IPS-18c (cell line): ENCODE measurements at regions not wholly inside any gene's neighbourhood (a gene's known extent, or its start where the extent isn't known, plus 50 kb on each side); places are given as distances from the start of the nearest gene placed in this dataset.
"Not testable (repeated sequence)": the region's sequence is repeated elsewhere in the genome, so short reads cannot be mapped to it uniquely, and the experiment has no call there.

Source experiments
- H3K4me3 ChIP-seq: 2 replicates; pipeline ENCODE4 v1.7.0; 2013; ENCODE audit warnings: low read depth, mild to moderate bottlenecking, low read length, moderate library complexity; ENCODE audit not compliant: insufficient read depth
- H3K9me3 ChIP-seq: one replicate; pipeline ENCODE4 v1.6.1; 2013; ENCODE audit warnings: mild to moderate bottlenecking, low read length, moderate library complexity; ENCODE audit not compliant: control insufficient read depth, insufficient read depth

DNA sequence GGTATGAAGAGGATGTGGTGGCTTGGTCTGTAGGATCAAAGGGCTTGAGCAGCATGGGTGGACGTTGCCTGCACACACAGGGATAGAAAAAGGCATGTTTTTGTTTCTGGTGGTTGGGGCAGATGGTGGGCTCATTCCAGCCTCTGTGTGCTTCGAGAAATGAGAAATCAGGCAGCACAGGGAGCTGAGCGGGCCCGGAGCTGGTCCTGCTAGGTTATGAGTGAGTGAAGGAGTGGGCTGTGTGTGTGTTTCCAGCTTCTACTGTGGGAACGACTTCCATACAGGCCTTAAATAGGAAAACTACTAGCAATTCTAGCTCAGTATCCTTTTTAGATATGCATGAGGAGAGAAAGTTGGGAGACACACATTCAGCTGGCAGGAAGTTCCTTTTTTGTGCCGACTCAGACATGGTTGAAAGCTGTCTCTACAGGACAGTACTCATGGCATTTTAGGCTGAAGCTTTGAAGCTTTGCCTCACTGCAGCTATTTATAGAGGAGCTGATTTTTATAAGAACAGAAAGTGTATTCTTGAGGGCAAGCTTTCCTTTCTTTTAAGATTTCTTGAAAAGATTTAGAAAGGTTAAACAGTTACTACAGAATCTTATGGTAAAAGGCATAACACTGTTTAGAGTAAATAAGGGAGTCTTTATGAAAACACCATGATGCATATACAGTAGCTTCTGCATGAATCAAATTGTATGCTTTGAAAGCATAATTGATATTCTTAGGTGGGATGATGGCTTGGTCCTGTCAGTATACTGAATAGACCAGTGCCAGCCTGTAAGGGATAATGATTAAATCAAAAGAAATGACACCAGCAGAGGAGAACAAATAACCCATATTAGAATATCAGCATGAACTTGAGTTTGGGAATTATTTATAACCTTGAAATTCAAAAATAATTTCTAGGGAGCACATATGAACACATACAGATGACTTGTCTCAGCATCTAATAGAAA lies 104.0 kb upstream of the MAN1A1 start:
- no peak overlapping the region for H3K4me3 ChIP-seq
- no peaks in the 10 kb centered on the region for H3K9me3 ChIP-seq

DNA sequence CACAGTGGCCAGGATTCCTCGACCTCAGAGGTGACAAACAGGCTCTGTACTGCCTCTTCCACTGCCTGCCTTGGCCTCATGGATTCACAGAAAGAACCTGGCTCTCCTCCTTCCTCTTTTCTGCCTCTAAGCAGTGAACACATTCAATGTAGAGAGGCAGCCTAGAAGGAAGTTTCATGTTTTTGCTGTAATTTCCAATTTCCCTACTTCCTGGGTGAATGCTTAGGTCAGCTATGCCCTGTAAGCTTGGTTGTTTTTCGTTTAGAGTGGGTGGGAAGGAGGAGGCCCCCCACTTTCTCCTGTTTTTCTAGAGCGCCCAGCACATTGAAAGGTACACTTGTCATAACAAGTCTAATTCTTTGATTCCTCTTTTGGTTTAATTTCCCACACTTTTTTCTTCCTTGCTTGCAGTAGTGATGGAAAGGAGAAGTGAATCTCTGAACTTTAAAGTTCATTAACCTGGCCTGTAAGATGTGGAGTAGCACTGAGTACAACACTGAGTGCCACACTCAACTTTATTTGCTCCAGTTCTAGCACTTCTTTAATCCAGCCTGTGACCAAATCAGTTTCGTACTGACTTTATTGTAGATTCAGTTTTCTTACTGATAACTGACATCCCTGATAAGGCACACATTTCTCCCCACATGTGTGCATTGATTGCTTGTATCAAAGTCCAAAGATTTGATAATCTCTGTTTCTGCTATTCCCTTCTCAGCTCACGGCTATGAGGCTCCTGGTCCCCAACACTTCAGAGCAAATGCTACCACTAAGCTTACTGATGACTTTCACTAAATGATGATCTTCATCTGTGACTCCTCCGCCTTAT lies 100.0 kb upstream of the MAN1A1 start:
- Histone ChIP-seq H3K4me3 (no peak overlapping the region), H3K9me3 (no peaks in the 10 kb centered on the region)

DNA sequence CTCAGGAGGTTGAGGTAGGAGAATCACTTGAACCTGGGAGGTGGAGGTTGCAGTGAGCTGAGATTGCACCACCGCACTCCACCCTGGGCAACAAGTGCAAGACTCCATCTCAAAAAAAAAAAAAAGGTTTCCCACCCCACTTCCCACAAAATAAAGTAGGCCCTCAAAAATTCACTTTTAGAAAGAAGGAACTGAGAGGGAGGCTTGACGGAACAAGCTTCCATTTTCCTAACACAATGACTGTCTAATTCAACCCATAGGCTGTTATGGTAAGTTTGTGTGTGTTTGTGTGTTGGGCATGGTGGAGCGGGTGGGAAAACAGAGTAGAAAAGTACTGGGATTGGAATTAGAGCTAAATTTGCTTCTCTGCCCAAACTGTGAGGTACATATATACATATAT lies 98.4 kb upstream of the MAN1A1 start:
- H3K9me3 ChIP-seq = no peaks in the 10 kb centered on the region
- H3K4me3 ChIP-seq = no peak overlapping the region

DNA sequence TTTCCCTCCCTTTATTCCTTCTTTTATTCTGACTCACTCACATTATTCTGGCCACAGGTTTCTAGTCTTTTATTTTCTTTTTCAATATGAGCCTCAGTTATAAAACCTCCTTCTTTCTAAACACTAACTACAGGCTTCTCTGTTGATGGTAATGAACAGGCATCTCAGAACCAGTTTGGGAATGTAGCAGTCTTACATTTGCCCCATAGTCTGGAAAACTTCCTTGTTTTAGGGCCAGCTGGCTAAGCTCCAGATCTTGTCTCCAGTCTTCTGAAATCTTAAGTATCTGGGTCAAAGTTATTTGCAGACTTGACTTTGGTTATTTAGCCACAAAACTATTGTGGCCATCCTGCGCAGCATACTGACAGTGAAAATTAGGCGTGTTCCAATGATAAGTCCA lies 97.0 kb upstream of the MAN1A1 start:
- Histone ChIP-seq H3K9me3 (no peaks in the 10 kb centered on the region), H3K4me3 (no peak overlapping the region)

DNA sequence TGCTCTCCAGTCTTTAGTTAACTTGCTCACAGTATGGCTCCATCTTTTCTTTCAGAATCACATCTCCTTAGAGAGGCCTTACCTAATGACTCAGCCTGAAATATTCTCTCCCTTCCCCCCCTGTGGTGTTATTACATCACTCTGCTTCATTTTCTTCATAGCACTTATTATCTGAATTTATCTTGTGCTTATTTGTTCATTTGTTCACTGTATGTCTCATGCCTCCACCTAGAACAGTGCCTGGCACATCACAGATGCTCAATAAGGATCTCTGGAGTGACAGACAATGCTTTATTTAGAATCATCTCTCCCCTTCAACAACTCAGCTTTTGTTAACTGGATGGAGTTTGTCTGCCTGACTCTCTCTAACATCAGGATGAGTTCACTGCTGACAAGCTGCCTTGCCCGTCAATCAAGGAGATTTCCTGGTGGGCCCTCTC lies 96.6 kb upstream of the MAN1A1 start:
- no peaks in the 10 kb centered on the region for H3K9me3 ChIP-seq
- no peak overlapping the region for H3K4me3 ChIP-seq

DNA sequence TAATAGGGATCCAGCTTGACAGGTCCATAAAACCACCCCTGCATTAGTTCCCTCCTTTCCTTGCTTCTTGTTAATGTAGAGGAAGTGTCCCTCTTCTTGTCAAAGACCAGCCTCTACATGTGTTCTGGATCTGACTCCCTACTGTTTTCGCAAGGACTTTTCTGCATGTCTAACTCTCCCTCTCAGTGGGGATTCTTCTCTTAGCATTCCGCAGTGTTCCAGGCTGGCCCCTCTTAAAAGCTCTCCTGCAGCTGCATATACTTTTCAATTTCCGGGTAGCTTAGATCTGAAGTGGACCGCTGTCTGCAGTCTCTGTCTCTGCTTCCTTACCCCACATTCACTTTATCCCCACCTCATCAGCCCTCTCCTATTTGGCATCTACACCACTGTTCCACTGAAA lies 96.1 kb upstream of the MAN1A1 start:
- Histone ChIP-seq H3K4me3 (no peak overlapping the region), H3K9me3 (no peaks in the 10 kb centered on the region)

DNA sequence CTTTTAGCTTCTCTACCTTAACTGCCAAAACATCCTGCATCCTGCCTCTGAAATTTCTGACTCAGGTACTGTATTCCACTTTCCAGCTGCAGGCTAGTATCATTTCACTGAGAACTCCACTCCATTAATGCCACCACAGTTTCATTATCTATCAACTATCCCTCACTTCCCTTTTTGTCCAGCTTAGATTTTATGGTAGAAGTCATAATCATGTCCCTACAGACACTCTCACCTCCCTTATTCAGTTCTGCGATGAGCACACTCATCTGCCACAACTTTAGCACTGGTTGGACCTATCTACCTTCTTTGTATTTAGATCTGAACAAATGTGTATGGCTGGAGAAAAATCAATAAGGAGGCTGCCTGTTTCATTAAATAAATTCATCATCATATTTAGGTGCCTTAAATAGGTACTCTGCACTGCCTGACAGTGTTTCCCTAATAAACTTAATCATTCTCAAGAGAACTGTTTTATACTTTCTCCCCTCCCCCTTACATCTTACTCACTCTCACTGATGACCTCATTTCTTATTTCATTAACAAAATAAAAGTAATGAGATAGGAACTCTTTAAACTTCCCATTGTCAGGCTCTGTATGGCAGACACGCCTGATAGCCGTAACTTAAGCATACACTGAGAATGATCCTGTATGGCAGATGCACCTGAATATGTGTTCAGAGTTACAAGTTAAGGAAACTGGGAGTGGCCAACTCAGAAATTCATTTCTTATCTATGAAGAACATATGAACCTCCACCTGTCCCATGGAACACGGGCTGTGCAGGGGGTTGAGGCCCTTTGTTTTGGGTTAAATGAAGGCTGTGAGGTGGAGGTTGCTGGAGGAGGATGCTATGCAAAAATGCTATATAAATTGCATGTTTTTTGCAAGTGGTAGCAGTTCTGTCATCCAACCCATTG lies 95.3 kb upstream of the MAN1A1 start:
- H3K4me3 ChIP-seq = no peak overlapping the region
- no peaks in the 10 kb centered on the region for H3K9me3 ChIP-seq

DNA sequence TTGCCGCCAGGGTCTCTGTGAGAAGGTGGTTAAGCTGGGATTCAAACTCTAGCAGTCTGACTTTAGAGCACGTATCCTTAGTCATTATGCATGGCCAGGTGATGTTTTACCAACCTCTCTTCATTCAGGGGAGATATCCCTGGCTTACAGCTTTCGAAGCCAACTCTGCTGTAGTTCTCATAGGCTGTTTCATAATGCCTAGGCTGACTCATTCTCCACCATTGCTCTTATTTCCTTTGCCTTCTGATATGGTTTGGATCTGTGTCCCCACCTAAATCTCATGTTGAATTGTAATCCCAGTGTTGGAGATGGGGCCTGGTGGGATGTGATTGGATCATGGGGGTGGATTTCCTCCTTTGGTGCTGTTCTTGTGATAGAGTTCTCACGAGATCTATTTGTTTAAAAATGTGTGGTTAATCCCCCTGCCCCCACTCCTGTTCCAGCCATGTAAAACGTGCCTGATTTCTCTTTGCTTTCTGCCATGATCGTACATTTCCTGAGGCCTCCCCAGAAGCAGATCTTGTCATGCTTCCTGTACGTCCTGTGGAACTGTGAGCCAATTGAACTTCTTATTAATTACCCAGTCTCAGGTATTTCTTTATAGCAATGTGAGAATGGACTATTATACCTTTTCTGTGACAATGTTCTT lies 94.6 kb upstream of the MAN1A1 start:
- Histone ChIP-seq H3K9me3 (no peaks in the 10 kb centered on the region), H3K4me3 (no peak overlapping the region)

DNA sequence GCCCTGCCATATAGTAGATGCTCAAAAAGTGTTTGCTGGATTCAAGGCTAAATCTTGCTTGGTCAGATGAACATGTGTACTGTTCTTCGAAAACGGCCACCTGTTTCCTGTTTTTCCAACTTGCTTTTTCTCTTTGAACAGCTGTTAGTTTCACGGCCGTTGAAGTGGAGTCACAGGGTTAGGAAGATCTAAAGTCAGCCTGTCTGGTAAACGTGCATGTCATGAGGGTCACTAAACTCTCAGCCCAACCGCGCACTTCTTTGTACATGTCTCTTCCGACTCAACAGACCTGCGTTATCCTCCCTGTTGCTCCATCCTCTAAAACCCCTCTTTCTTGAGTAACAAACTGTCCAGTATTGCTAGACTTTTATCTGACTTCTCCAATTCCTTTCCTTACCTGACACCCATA lies 93.2 kb upstream of the MAN1A1 start:
- no peaks in the 10 kb centered on the region for H3K9me3 ChIP-seq
- no peak overlapping the region for H3K4me3 ChIP-seq

DNA sequence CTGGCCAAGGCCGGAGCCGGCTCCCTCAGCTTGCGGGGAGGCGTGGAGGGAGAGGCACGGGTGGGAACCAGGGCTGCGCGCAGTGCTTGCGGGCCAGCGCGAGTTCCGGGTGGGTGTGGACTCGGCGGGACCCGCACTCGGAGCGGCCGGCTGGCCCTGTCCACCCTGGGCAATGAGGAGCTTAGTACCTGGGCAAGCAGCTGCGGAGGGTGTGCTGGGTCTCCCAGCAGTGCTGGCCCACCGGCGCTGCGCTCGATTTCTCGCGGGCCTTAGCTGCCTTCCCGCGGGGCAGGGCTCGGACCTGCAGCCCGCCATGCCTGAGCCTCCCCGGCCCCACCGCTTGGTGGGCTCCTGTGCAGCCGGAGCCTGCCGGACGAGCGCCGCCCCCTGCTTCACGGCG lies 91.4 kb upstream of the MAN1A1 start:
- no peak overlapping the region for H3K4me3 ChIP-seq
- no peaks in the 10 kb centered on the region for H3K9me3 ChIP-seq

DNA sequence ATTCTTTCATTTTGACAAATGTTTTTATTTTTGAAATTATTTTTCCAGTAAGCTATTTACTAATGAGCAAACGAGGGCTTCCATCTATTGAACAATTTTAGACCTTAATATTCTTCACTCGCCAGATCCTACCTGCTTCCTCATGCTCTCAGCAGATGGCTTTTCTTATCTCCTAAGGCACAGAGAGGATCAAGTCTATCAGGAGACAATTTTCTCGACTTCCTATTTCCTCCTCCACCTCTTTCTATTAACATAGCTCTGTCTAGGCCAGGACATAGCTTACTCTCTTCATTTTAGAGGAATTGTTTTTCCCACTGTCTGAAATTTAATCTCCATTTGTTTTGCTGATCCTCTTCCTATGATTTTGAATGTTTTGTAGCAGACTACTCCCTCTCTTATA lies 87.0 kb upstream of the MAN1A1 start:
- no peaks in the 10 kb centered on the region for H3K9me3 ChIP-seq

DNA sequence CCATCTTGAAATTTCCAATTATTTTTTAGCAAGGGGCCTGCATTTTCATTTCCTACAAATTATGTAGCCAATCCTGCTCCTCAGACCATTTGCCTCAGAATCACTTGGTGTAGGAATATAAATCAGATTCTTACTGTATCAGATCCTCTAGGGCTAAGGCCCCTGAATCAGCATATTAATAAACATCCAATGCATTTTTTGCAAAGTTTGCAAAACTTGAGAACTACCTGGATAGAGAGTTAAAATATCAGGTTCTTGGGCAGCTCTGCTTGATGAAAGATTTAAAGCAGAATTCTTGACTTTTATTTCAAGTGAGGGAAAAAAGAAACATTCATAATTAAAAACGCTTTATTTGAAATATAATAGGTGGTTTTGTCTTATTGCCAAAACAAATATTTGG lies 82.2 kb upstream of the MAN1A1 start:
- H3K9me3 ChIP-seq = no peaks in the 10 kb centered on the region
- H3K4me3 ChIP-seq = no peak overlapping the region

More for the DNA sequence above, 87.0 kb upstream of the MAN1A1 start:
- no peak overlapping the region for H3K4me3 ChIP-seq

DNA sequence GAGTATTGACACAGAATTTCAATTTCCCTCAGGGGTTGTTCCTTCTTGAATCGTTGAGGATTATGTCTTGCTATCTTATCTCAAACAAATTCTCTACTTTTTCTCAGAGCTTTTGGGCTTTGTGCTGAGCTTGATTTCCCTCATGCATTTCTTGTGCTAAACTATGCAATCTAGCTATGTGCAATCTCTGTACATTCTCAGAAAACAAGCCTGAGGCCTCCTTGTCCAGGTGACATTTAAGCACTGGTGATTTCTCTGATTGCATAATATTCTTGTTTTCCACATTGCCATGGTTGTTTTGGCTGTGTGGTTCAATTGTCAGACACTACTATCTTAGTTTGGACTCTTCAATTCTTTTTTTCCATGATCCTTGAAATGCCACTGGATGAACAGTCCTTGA lies 81.2 kb upstream of the MAN1A1 start:
- Histone ChIP-seq H3K9me3 (no peaks in the 10 kb centered on the region), H3K4me3 (no peak overlapping the region)

DNA sequence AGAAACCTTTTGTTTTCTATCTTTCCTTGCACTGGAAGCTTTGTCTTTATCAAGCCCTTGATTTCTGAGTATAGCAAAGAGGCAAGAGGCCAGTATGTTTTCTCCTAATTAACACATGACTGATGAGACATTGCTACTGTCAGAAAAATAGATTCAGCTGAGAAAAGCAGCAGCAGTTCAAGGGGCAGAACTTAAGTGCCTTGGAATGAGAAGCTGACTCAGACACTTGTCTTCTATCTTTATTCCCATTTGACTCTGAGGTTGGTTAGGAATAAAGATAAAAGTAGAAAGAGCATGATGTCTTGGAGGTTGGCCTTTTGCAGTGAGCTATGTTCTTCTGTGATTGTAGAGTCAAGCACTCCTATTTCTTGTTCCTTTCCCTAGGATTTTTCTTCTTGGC lies 79.1 kb upstream of the MAN1A1 start:
- Histone ChIP-seq H3K9me3 (no peaks in the 10 kb centered on the region), H3K4me3 (no peak overlapping the region)

DNA sequence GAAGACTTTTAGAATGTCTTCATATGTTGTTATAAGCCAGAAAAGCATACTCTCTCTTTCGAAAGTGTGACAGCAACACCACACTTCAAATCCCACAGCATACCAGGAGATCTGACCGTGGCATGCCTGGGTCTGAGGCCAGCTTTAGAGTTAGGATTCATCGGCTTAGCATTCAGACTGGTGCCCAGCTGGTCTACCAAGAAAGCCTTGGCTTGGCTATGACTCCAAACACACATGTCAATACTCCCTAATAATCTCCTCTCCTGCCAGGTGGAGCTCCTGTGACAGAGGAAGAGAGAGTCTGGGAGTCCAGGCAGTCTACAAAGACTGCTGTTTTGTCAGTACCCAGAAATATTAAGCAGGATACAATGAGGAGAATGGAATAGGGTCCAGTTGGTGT lies 77.1 kb upstream of the MAN1A1 start:
- H3K9me3 ChIP-seq = no peaks in the 10 kb centered on the region

DNA sequence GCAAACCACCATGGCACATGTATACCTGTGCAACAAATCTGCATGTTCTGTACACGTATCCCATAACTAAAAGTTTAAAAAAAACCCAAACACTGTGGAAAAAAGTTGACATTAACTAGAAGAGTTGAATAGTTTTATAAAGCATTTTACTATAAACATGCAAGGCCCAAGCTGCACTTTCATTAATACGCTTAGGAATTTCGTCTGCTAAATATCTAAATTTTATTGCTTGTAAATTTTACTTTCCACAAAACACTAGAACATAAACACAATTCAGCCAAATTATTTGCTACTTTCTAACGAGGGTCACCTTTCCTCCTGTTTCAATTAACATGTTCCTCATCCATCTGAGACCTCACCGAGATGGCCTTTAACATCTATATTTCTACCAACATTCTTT lies 74.4 kb upstream of the MAN1A1 start:
- Histone ChIP-seq H3K9me3 (no peaks in the 10 kb centered on the region), H3K4me3 (no peak overlapping the region)

More for the DNA sequence above, 77.1 kb upstream of the MAN1A1 start:
- H3K4me3 ChIP-seq = no peak overlapping the region

DNA sequence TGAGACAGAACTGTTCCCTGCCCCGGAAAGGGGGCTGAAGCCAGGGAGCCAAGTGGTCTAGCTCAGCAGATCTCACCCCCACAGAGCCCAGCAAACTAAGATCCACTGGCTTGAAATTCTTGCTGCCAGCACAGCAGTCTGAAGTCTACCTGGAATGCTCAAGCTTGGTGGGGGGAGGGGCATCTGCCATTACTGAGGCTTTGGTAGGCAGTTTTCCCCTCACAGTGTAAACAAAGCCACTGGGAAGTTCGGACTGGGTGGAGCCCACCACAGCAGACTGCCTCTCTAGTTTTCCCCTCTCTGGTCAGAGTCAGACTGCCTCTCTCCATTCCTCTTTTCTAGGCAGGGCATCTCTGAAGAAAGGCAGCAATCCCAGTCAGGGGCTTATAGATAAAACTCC lies 68.5 kb upstream of the MAN1A1 start:
- not testable (repeated sequence) for H3K9me3 ChIP-seq, H3K4me3 ChIP-seq
